Neural cell (in vitro differentiated cells): ENCODE measurements at regions not wholly inside any gene's neighbourhood (a gene's known extent, or its start where the extent isn't known, plus 50 kb on each side); places are given as distances from the start of the nearest gene placed in this dataset.

Experiments used
- H2AFZ ChIP-seq: fragments of 200-600, 300-800 bp; sonication (generic), shearing (Covaris generic); 2 replicates; pipeline ENCODE4 v1.6.0; 2014; ENCODE audit warnings: low read depth, mild to moderate bottlenecking, antibody characterized with exemption, low read length, moderate library complexity
- H3F3A ChIP-seq: fragments of 200-600 bp; shearing (Covaris generic); 2 replicates; pipeline ENCODE4 v1.6.1; 2016; ENCODE audit warnings: mild to moderate bottlenecking, moderate library complexity, mixed read lengths, antibody characterized with exemption, low read length; ENCODE audit not compliant: insufficient read depth, poor library complexity, severe bottlenecking
- H3K27ac ChIP-seq: fragments of 200-600, 300-800 bp; sonication (generic), shearing (Covaris generic); 2 replicates; pipeline ENCODE4 v1.5.1; 2014; ENCODE audit warnings: mild to moderate bottlenecking, low read length, moderate library complexity
- H3K27me3 ChIP-seq: fragments of 300-800, 200-600 bp; sonication (generic), shearing (Covaris generic); 2 replicates; pipeline ENCODE4 v1.6.0; 2014; ENCODE audit warnings: mild to moderate bottlenecking, low read depth, low read length, moderate library complexity; ENCODE audit not compliant: insufficient read depth
- H3K36me3 ChIP-seq: fragments of 300-800, 200-600 bp; sonication (generic), shearing (Covaris generic); 2 replicates; pipeline ENCODE4 v1.5.1; 2014; ENCODE audit warnings: mild to moderate bottlenecking, antibody characterized with exemption, low read length, moderate library complexity; ENCODE audit not compliant: insufficient read depth
- H3K4me2 ChIP-seq: fragments of 300-800, 200-600 bp; sonication (generic), shearing (Covaris generic); 2 replicates; pipeline ENCODE4 v1.6.0; 2014; ENCODE audit warnings: mild to moderate bottlenecking, low read length
- H3K4me3 ChIP-seq: fragments of 300-800, 200-600 bp; sonication (generic), shearing (Covaris generic); 2 replicates; pipeline ENCODE4 v1.5.1; 2014; ENCODE audit warnings: mild to moderate bottlenecking, low read length, moderate library complexity
- H3K79me2 ChIP-seq: fragments of 200-600 bp; shearing (Covaris generic); replicated peaks from 2 replicates; pipeline ENCODE4 v1.6.0; 2014; ENCODE audit warnings: mild to moderate bottlenecking, low read length, moderate library complexity; ENCODE audit not compliant: insufficient read depth
- H3K9ac ChIP-seq: fragments of 300-800, 200-600 bp; sonication (generic), shearing (Covaris generic); 2 replicates; pipeline ENCODE4 v1.6.1; 2016; ENCODE audit warnings: mild to moderate bottlenecking, low read length, mixed read lengths
- H3K9me2 ChIP-seq: fragments of 200-600 bp; shearing (Covaris generic); 2 replicates; pipeline ENCODE4 v1.6.1; 2016; ENCODE audit warnings: mild to moderate bottlenecking, low read length, mixed read lengths; ENCODE audit not compliant: insufficient read depth
- H3K9me3 ChIP-seq: fragments of 200-600, 300-800 bp; sonication (generic), shearing (Covaris generic); 2 replicates; pipeline ENCODE4 v1.6.1; 2016; ENCODE audit warnings: mild to moderate bottlenecking, mixed run types, low read length, moderate library complexity, mixed read lengths
- H4K20me1 ChIP-seq: fragments of 200-600 bp; shearing (Covaris generic); 2 replicates; pipeline ENCODE4 v1.6.1; 2016; ENCODE audit warnings: mild to moderate bottlenecking, mixed run types; ENCODE audit not compliant: insufficient read depth
- CTCF ChIP-seq: fragments of 450-650 bp; IDR thresholded peaks from 2 replicates; pipeline ENCODE4 v1.5.1; 2014; ENCODE audit warnings: antibody characterized with exemption, mild to moderate bottlenecking, moderate library complexity; ENCODE audit not compliant: poor library complexity, severe bottlenecking
- EP300 ChIP-seq: fragments of 450-650 bp; conservative IDR thresholded peaks from 2 replicates; pipeline ENCODE4 v1.6.1; 2014; ENCODE audit warnings: antibody characterized with exemption, mild to moderate bottlenecking, moderate library complexity; ENCODE audit not compliant: poor library complexity, severe bottlenecking
- EZH2 ChIP-seq: fragments of 200-600, 300-800 bp; shearing (Covaris generic), sonication (generic); IDR thresholded peaks from 2 replicates; pipeline ENCODE4 v1.6.1; 2014; ENCODE audit warnings: antibody characterized with exemption, low read length, borderline replicate concordance, mild to moderate bottlenecking; ENCODE audit not compliant: insufficient read depth, poor library complexity, severe bottlenecking
- MXI1 ChIP-seq: fragments of 450-650 bp; conservative IDR thresholded peaks from 2 replicates; pipeline ENCODE4 v1.6.1; 2014; ENCODE audit warnings: antibody characterized with exemption, mild to moderate bottlenecking; ENCODE audit not compliant: poor library complexity, severe bottlenecking
- POLR2AphosphoS5 ChIP-seq: IDR thresholded peaks from 2 replicates; pipeline ENCODE4 v1.6.1; 2012
- RAD21 ChIP-seq: fragments of 450-650 bp; conservative IDR thresholded peaks from 2 replicates; pipeline ENCODE4 v1.6.1; 2014; ENCODE audit warnings: antibody characterized with exemption, mild to moderate bottlenecking, moderate library complexity
- SMC3 ChIP-seq: fragments of 450-650 bp; conservative IDR thresholded peaks from 2 replicates; pipeline ENCODE4 v1.6.1; 2014; ENCODE audit warnings: antibody characterized with exemption, mild to moderate bottlenecking, moderate library complexity; ENCODE audit not compliant: poor library complexity
- TAF1 ChIP-seq: IDR thresholded peaks from 2 replicates; pipeline ENCODE4 v1.6.1; 2012; ENCODE audit warnings: low read depth
- TF ChIP-seq, protein P1 (sequence below): IDR thresholded peaks from 2 replicates; pipeline ENCODE4 v1.6.1; 2012; ENCODE audit warnings: borderline replicate concordance

GRCh38 chr1:58304346-58304975 is 242.1 kb downstream of the OMA1 start:
- H4K20me1 ChIP-seq: no peaks in the 10 kb centered on the region
- H2AFZ ChIP-seq: no peak overlapping the region
- no peaks in the 10 kb centered on the region for H3K36me3 ChIP-seq
- TF ChIP-seq, protein P1, sequence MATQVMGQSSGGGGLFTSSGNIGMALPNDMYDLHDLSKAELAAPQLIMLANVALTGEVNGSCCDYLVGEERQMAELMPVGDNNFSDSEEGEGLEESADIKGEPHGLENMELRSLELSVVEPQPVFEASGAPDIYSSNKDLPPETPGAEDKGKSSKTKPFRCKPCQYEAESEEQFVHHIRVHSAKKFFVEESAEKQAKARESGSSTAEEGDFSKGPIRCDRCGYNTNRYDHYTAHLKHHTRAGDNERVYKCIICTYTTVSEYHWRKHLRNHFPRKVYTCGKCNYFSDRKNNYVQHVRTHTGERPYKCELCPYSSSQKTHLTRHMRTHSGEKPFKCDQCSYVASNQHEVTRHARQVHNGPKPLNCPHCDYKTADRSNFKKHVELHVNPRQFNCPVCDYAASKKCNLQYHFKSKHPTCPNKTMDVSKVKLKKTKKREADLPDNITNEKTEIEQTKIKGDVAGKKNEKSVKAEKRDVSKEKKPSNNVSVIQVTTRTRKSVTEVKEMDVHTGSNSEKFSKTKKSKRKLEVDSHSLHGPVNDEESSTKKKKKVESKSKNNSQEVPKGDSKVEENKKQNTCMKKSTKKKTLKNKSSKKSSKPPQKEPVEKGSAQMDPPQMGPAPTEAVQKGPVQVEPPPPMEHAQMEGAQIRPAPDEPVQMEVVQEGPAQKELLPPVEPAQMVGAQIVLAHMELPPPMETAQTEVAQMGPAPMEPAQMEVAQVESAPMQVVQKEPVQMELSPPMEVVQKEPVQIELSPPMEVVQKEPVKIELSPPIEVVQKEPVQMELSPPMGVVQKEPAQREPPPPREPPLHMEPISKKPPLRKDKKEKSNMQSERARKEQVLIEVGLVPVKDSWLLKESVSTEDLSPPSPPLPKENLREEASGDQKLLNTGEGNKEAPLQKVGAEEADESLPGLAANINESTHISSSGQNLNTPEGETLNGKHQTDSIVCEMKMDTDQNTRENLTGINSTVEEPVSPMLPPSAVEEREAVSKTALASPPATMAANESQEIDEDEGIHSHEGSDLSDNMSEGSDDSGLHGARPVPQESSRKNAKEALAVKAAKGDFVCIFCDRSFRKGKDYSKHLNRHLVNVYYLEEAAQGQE: no peak
- no peak for TF ChIP-seq EZH2
- no peak for TF ChIP-seq POLR2AphosphoS5
- no peak for TF ChIP-seq MXI1
- TF ChIP-seq TAF1: no peak
- no peak for TF ChIP-seq RAD21
- TF ChIP-seq CTCF: no peak
- H3K9me3 ChIP-seq: no peaks in the 10 kb centered on the region
- no peaks in the 10 kb centered on the region for H3K27me3 ChIP-seq
- H3K79me2 ChIP-seq: no peaks in the 10 kb centered on the region
- H3K4me3 ChIP-seq: no peak overlapping the region
- H3K9me2 ChIP-seq: no peaks in the 10 kb centered on the region
- no peak overlapping the region for H3K4me2 ChIP-seq
- H3K27ac ChIP-seq: no peak overlapping the region
- H3K9ac ChIP-seq: no peak overlapping the region
- H3F3A ChIP-seq: no peaks in the 10 kb centered on the region

DNA sequence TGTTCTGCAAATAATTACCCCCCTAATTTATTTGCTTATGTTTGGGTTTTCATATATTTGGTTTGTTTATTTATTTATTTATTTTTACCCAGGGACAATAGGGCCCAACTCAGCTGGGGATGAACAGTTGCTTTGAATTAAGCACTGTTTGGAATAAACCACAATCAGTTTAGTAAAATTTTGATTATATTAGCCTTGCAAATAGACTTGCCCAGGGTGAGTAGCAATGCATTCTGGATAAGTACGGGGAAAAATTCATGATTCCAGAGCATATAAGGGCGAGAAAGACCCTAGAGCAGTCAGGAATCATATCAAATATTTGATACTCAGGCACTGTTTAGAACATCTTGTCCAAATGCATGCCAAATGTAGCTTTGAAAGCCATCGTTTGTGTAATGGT is 242.7 kb downstream of the OMA1 start:
- Histone ChIP-seq H3K4me3 (no peak overlapping the region), H3K36me3 (no peaks in the 10 kb centered on the region), H4K20me1 (no peaks in the 10 kb centered on the region), H3K9ac (no peak overlapping the region), H3K9me2 (no peaks in the 10 kb centered on the region), H3K27ac (no peak overlapping the region), H3K27me3 (no peaks in the 10 kb centered on the region), H2AFZ (no peak overlapping the region), H3K79me2 (no peaks in the 10 kb centered on the region), H3F3A (no peaks in the 10 kb centered on the region), H3K4me2 (no peak overlapping the region), H3K9me3 (no peaks in the 10 kb centered on the region)
- TF ChIP-seq SMC3 (no peak), TAF1 (no peak), POLR2AphosphoS5 (no peak), EP300 (no peak), EZH2 (no peak), RAD21 (no peak), MXI1 (no peak), CTCF (no peak)
- TF ChIP-seq, protein P1: no peak
